ENCODE measurements at regions not wholly inside any gene's neighbourhood (a gene's known extent, or its start where the extent isn't known, plus 50 kb on each side); places are given as distances from the start of the nearest gene placed in this dataset.

- DNase-seq (no peak), ATAC-seq (no peak)
Measured at GRCh38 chr10:128375171-128375570, 248.9 kb upstream of the MKI67 start.

GRCh38 chr10:128377364-128377987 lies 251.3 kb upstream of the MKI67 start:
- DNase-seq (no peak), ATAC-seq (no peak)

GRCh38 chr10:128377988-128378387 lies 251.8 kb upstream of the MKI67 start:
- ATAC-seq (no peak), DNase-seq (no peak)

- no peak for DNase-seq
- ATAC-seq: no peak
Measured at GRCh38 chr10:128380946-128381345, 254.7 kb upstream of the MKI67 start.

GRCh38 chr10:128382225-128382624 lies 256.0 kb upstream of the MKI67 start:
- DNase-seq: no peak
- no peak for ATAC-seq

- ATAC-seq (no peak), DNase-seq (no peak)
Measured at GRCh38 chr10:128384831-128385230, 258.6 kb upstream of the MKI67 start.

GRCh38 chr10:128386231-128386630 lies 260.0 kb upstream of the MKI67 start:
- DNase-seq (no peak), ATAC-seq (no peak)

- ATAC-seq (no peak), DNase-seq (no peak)
Measured at GRCh38 chr10:128386816-128387604, 260.8 kb upstream of the MKI67 start.

- no peak for ATAC-seq
- no peak for DNase-seq
Measured at GRCh38 chr10:128390596-128390995, 264.4 kb upstream of the MKI67 start.

GRCh38 chr10:128393546-128393945 lies 267.3 kb upstream of the MKI67 start:
- ATAC-seq (no peak), DNase-seq (no peak)

GRCh38 chr10:128398118-128398517 lies 271.9 kb upstream of the MKI67 start:
- no peak for DNase-seq
- ATAC-seq: no peak

GRCh38 chr10:128398999-128399398 lies 272.8 kb upstream of the MKI67 start:
- ATAC-seq: no peak
- no peak for DNase-seq

GRCh38 chr10:128400564-128400963 lies 274.3 kb upstream of the MKI67 start:
- ATAC-seq: no peak
- no peak for DNase-seq

- DNase-seq: no peak
- no peak for ATAC-seq
Measured at GRCh38 chr10:128405450-128405849, 279.2 kb upstream of the MKI67 start.

- ATAC-seq: no peak
- DNase-seq: no peak
Measured at GRCh38 chr10:128411643-128412042, 285.4 kb upstream of the MKI67 start.

GRCh38 chr10:128414568-128414967 lies 288.3 kb upstream of the MKI67 start:
- ATAC-seq: no peak
- no peak for DNase-seq

- DNase-seq (no peak), ATAC-seq (no peak)
Measured at GRCh38 chr10:128416231-128416630, 290.0 kb upstream of the MKI67 start.

GRCh38 chr10:128417826-128418225 lies 291.6 kb upstream of the MKI67 start:
- DNase-seq (no peak), ATAC-seq (no peak)

- ATAC-seq: no peak
- no peak for DNase-seq
Measured at GRCh38 chr10:128418819-128419218, 292.6 kb upstream of the MKI67 start.

GRCh38 chr10:128419466-128420019 lies 293.3 kb upstream of the MKI67 start:
- DNase-seq (no peak), ATAC-seq (no peak)

- ATAC-seq (no peak), DNase-seq (no peak)
Measured at GRCh38 chr10:128420623-128421022, 294.4 kb upstream of the MKI67 start.

GRCh38 chr10:128421371-128422160 lies 295.3 kb upstream of the MKI67 start:
- DNase-seq (no peak), ATAC-seq (no peak)

GRCh38 chr10:128422190-128422589 lies 296.0 kb upstream of the MKI67 start:
- DNase-seq (no peak), ATAC-seq (no peak)

Data from stimulated activated naive CD8-positive, alpha-beta T cell treated with anti-CD3 and anti-CD28 coated beads, Interleukin-15, Interleukin-2, amounts not matched to agents 100 U/mL and 50 U/mL, for 24 hours (primary cell).